ENCODE measurements at regions not wholly inside any gene's neighbourhood (a gene's known extent, or its start where the extent isn't known, plus 50 kb on each side); places are given as distances from the start of the nearest gene placed in this dataset.

DNA sequence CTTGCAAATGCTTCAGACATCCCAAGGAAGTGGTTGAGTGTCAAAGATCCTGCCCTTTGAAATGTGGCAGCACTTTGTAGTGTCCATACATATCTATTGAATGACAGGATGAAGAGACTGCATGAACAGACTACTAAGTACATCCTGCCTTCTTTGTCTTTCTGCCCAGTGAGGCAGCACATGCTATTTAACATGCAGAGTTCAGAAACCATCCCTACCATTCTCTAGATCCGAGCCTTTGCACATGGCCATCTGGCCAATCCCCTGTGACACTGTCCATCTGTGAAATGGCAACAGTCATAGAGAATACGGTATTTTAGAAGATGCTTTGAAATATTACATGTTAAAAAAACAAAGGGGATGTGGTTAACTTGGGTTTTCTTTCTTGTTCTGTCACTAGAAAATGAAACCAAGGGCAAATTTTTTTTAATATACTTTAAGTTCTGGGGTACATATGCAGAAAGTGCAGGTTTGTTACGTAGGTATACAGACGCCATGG is 519.6 kb downstream of the NTRK3 start:
- H3K4me3 ChIP-seq (ENCODE audit: low read length): no peak overlapping the region
- Mint-ChIP-seq H3K4me1 (peaks cover 0 to 7% (median 3%) of the 10 kb centered on the region in 3 donors), H3K27me3 (peaks cover 0 to 2% of the 10 kb centered on the region in 2 donors), H3K4me3 (peak overlapping the region in 2 of 7 donors; percentile 33 to 48), H3K27ac (peak overlapping the region in 1 of 8 donors; percentile 35), H3K9me3 (peaks cover 0 to 2% (median 0%) of the 10 kb centered on the region in 5 donors), H3K36me3 (no peaks in the 10 kb centered on the region)
- no peaks in the 10 kb centered on the region for H3K27me3 ChIP-seq (ENCODE audit: insufficient read depth, low read length, poor library complexity, severe bottlenecking)
- peaks cover 7% of the 10 kb centered on the region for H3K4me1 ChIP-seq (ENCODE audit: insufficient read depth, low read length)
- H3K9me3 ChIP-seq (ENCODE audit: low read length): no peaks in the 10 kb centered on the region
- CTCF ChIA-PET: no interaction called here
- no peak overlapping the region for H3K27ac ChIP-seq (ENCODE audit: low read depth, low read length)
- POLR2A ChIA-PET: no interaction called here
- DNase-seq: peak in 2 of 5 donors; percentile 1 to 45
- no peaks in the 10 kb centered on the region for H3K36me3 ChIP-seq (ENCODE audit: insufficient read depth, low read length)

GRCh38 chr15:87736401-87736800 is 520.1 kb downstream of the NTRK3 start:
- no peaks in the 10 kb centered on the region for H3K36me3 ChIP-seq (ENCODE audit: insufficient read depth, low read length)
- H3K36me3 Mint-ChIP-seq: no peaks in the 10 kb centered on the region
- H3K27me3 ChIP-seq (ENCODE audit: insufficient read depth, low read length, poor library complexity, severe bottlenecking): no peaks in the 10 kb centered on the region
- peaks cover 7% of the 10 kb centered on the region for H3K4me1 ChIP-seq (ENCODE audit: insufficient read depth, low read length)
- CTCF ChIA-PET: no interaction called here
- peaks cover 0 to 2% (median 0%) of the 10 kb centered on the region in 5 donors for H3K9me3 Mint-ChIP-seq
- H3K4me3 Mint-ChIP-seq: no peak overlapping the region
- no peak overlapping the region for H3K4me3 ChIP-seq (ENCODE audit: low read length)
- POLR2A ChIA-PET: no interaction called here
- DNase-seq: no peak
- H3K4me1 Mint-ChIP-seq: peaks cover 0 to 7% (median 3%) of the 10 kb centered on the region in 3 donors
- no peak overlapping the region for H3K27ac Mint-ChIP-seq
- peaks cover 0 to 2% of the 10 kb centered on the region in 2 donors for H3K27me3 Mint-ChIP-seq
- no peaks in the 10 kb centered on the region for H3K9me3 ChIP-seq (ENCODE audit: low read length)
- H3K27ac ChIP-seq (ENCODE audit: low read depth, low read length): no peak overlapping the region

GRCh38 chr15:87735522-87735921 is 521.0 kb downstream of the NTRK3 start:
- Histone ChIP-seq H3K27me3 (ENCODE audit: insufficient read depth, low read length, poor library complexity, severe bottlenecking) (no peaks in the 10 kb centered on the region), H3K4me3 (ENCODE audit: low read length) (no peak overlapping the region), H3K9me3 (ENCODE audit: low read length) (no peaks in the 10 kb centered on the region), H3K27ac (ENCODE audit: low read depth, low read length) (no peak overlapping the region), H3K4me1 (ENCODE audit: insufficient read depth, low read length) (peaks cover 7% of the 10 kb centered on the region), H3K36me3 (ENCODE audit: insufficient read depth, low read length) (no peaks in the 10 kb centered on the region)
- DNase-seq: no peak
- Mint-ChIP-seq H3K27me3 (peaks cover 0 to 2% of the 10 kb centered on the region in 2 donors), H3K9me3 (peaks cover 0 to 2% (median 0%) of the 10 kb centered on the region in 5 donors), H3K4me1 (peaks cover 0 to 7% (median 3%) of the 10 kb centered on the region in 3 donors), H3K4me3 (no peak overlapping the region), H3K27ac (no peak overlapping the region), H3K36me3 (no peaks in the 10 kb centered on the region)
- CTCF ChIA-PET: no interaction called here
- POLR2A ChIA-PET: no interaction called here

- no peak for DNase-seq
- H3K4me1 ChIP-seq (ENCODE audit: insufficient read depth, low read length): peaks cover 7% of the 10 kb centered on the region
- peaks cover 0 to 2% (median 0%) of the 10 kb centered on the region in 5 donors for H3K9me3 Mint-ChIP-seq
- no peaks in the 10 kb centered on the region for H3K9me3 ChIP-seq (ENCODE audit: low read length)
- ChIA-PET POLR2A (no interaction called here), CTCF (interaction anchor here (0.8 kb wide), 1 partner anchor 25 kb away, joined by 4 read pairs; no protein-coding TSS in a partner anchor)
- no peak overlapping the region for H3K4me3 ChIP-seq (ENCODE audit: low read length)
- peaks cover 0 to 7% (median 3%) of the 10 kb centered on the region in 3 donors for H3K4me1 Mint-ChIP-seq
- H3K36me3 Mint-ChIP-seq: no peaks in the 10 kb centered on the region
- no peak overlapping the region for H3K4me3 Mint-ChIP-seq
- peaks cover 0 to 2% of the 10 kb centered on the region in 2 donors for H3K27me3 Mint-ChIP-seq
- H3K36me3 ChIP-seq (ENCODE audit: insufficient read depth, low read length): no peaks in the 10 kb centered on the region
- H3K27me3 ChIP-seq (ENCODE audit: insufficient read depth, low read length, poor library complexity, severe bottlenecking): no peaks in the 10 kb centered on the region
- H3K27ac Mint-ChIP-seq: no peak overlapping the region
- no peak overlapping the region for H3K27ac ChIP-seq (ENCODE audit: low read depth, low read length)
Observed at GRCh38 chr15:87734571-87735373, 521.8 kb downstream of the NTRK3 start.

DNA sequence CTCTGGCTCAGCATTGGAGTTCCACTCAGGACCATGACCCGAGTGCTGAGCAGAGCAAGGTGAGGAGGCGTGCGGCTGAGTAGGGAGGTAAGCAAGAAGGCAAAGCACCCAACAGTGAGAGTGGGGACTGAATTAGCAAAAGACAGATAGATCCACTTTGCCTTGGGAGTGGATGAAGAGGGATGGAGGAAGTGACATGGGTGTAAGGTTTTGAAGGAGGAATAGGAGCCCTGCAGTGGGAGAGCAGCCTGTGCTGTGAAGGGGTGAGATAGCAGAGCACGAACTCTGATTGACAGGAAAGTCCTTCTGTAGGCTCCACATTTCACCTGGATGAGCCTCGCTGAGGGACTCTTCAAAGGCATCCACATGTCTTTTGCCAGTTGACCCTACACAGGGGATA is 522.6 kb downstream of the NTRK3 start:
- peaks cover 0 to 2% (median 0%) of the 10 kb centered on the region in 5 donors for H3K9me3 Mint-ChIP-seq
- POLR2A ChIA-PET: no interaction called here
- H3K4me1 Mint-ChIP-seq: peaks cover 0 to 7% (median 3%) of the 10 kb centered on the region in 3 donors
- H3K4me3 Mint-ChIP-seq: no peak overlapping the region
- no peak overlapping the region for H3K27ac Mint-ChIP-seq
- no peaks in the 10 kb centered on the region for H3K27me3 ChIP-seq (ENCODE audit: insufficient read depth, low read length, poor library complexity, severe bottlenecking)
- DNase-seq: no peak
- no peaks in the 10 kb centered on the region for H3K36me3 ChIP-seq (ENCODE audit: insufficient read depth, low read length)
- no peak overlapping the region for H3K4me3 ChIP-seq (ENCODE audit: low read length)
- H3K9me3 ChIP-seq (ENCODE audit: low read length): no peaks in the 10 kb centered on the region
- H3K4me1 ChIP-seq (ENCODE audit: insufficient read depth, low read length): peaks cover 7% of the 10 kb centered on the region
- peaks cover 0 to 2% of the 10 kb centered on the region in 2 donors for H3K27me3 Mint-ChIP-seq
- CTCF ChIA-PET: no interaction called here
- H3K27ac ChIP-seq (ENCODE audit: low read depth, low read length): no peak overlapping the region
- no peaks in the 10 kb centered on the region for H3K36me3 Mint-ChIP-seq

- Histone ChIP-seq H3K27me3 (ENCODE audit: insufficient read depth, low read length, poor library complexity, severe bottlenecking) (no peaks in the 10 kb centered on the region), H3K4me1 (ENCODE audit: insufficient read depth, low read length) (peaks cover 7% of the 10 kb centered on the region), H3K9me3 (ENCODE audit: low read length) (no peaks in the 10 kb centered on the region), H3K27ac (ENCODE audit: low read depth, low read length) (no peak overlapping the region), H3K4me3 (ENCODE audit: low read length) (no peak overlapping the region), H3K36me3 (ENCODE audit: insufficient read depth, low read length) (no peaks in the 10 kb centered on the region)
- CTCF ChIA-PET: no interaction called here
- POLR2A ChIA-PET: no interaction called here
- no peaks in the 10 kb centered on the region for H3K36me3 Mint-ChIP-seq
- H3K27ac Mint-ChIP-seq: no peak overlapping the region
- H3K27me3 Mint-ChIP-seq: peaks cover 0 to 2% of the 10 kb centered on the region in 2 donors
- H3K4me3 Mint-ChIP-seq: no peak overlapping the region
- peaks cover 0 to 2% (median 0%) of the 10 kb centered on the region in 5 donors for H3K9me3 Mint-ChIP-seq
- peaks cover 0 to 7% (median 3%) of the 10 kb centered on the region in 3 donors for H3K4me1 Mint-ChIP-seq
- DNase-seq: no peak
Observed at GRCh38 chr15:87733541-87733941, 523.0 kb downstream of the NTRK3 start.

DNA sequence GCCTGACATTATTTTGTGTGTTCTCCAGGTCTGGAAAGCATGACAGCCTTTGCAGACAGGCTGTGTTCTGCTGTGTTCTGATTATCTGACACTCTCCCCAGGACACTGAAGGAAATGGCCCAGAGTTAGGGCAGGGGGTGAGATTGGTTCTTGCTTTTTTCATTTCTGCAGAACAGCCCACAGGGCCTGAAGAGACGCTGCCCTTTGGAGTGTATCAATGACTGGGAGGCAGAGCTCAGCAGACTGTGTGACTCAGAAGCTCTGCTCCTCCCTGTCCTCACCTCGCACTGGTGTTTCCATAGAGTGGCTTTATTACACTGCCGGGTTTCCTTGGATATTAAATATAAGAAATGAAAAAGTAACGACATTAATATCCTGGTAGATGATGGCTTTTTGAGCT is 523.6 kb downstream of the NTRK3 start:
- H3K36me3 Mint-ChIP-seq: no peaks in the 10 kb centered on the region
- no peaks in the 10 kb centered on the region for H3K36me3 ChIP-seq (ENCODE audit: insufficient read depth, low read length)
- H3K4me3 Mint-ChIP-seq: no peak overlapping the region
- H3K4me3 ChIP-seq (ENCODE audit: low read length): no peak overlapping the region
- H3K27me3 Mint-ChIP-seq: peaks cover 0 to 2% of the 10 kb centered on the region in 2 donors
- peaks cover 7% of the 10 kb centered on the region for H3K4me1 ChIP-seq (ENCODE audit: insufficient read depth, low read length)
- H3K9me3 Mint-ChIP-seq: peaks cover 0 to 2% (median 0%) of the 10 kb centered on the region in 5 donors
- H3K27ac Mint-ChIP-seq: no peak overlapping the region
- no peaks in the 10 kb centered on the region for H3K27me3 ChIP-seq (ENCODE audit: insufficient read depth, low read length, poor library complexity, severe bottlenecking)
- POLR2A ChIA-PET: no interaction called here
- CTCF ChIA-PET: no interaction called here
- DNase-seq: no peak
- H3K4me1 Mint-ChIP-seq: peaks cover 0 to 7% (median 3%) of the 10 kb centered on the region in 3 donors
- H3K27ac ChIP-seq (ENCODE audit: low read depth, low read length): no peak overlapping the region
- no peaks in the 10 kb centered on the region for H3K9me3 ChIP-seq (ENCODE audit: low read length)

DNA sequence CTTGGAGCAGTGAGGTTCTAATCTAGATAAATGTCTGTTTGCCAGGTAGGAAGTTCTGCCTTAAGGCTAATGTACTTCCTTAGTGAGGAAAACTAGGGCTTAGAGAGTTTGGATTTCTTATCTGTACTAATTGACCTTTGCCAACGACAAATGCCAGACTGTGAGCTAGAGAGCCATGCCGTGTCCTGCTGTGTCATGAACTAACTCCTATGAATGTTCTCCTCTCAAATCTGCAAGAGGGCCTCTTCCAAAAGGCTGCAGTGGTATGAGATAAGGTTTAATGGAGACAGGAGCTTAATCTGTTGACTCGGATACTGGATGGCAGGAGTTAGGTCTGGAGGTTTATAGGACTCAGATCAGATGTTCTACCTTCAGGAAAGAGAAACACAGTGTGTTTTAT is 524.9 kb downstream of the NTRK3 start:
- H3K27me3 Mint-ChIP-seq: peaks cover 0 to 2% of the 10 kb centered on the region in 2 donors
- ChIA-PET POLR2A (no interaction called here), CTCF (no interaction called here)
- H3K27ac ChIP-seq (ENCODE audit: low read depth, low read length): no peak overlapping the region
- H3K4me3 ChIP-seq (ENCODE audit: low read length): no peak overlapping the region
- DNase-seq: no peak
- H3K4me1 ChIP-seq (ENCODE audit: insufficient read depth, low read length): peaks cover 7% of the 10 kb centered on the region
- H3K4me3 Mint-ChIP-seq: no peak overlapping the region
- peaks cover 0 to 4% (median 0%) of the 10 kb centered on the region in 3 donors for H3K4me1 Mint-ChIP-seq
- no peaks in the 10 kb centered on the region for H3K36me3 Mint-ChIP-seq
- H3K9me3 Mint-ChIP-seq: peaks cover 0 to 2% (median 0%) of the 10 kb centered on the region in 5 donors
- H3K36me3 ChIP-seq (ENCODE audit: insufficient read depth, low read length): no peaks in the 10 kb centered on the region
- no peak overlapping the region for H3K27ac Mint-ChIP-seq
- no peaks in the 10 kb centered on the region for H3K9me3 ChIP-seq (ENCODE audit: low read length)
- H3K27me3 ChIP-seq (ENCODE audit: insufficient read depth, low read length, poor library complexity, severe bottlenecking): no peaks in the 10 kb centered on the region
